ENCODE measurements at regions not wholly inside any gene's neighbourhood (a gene's known extent, or its start where the extent isn't known, plus 50 kb on each side); places are given as distances from the start of the nearest gene placed in this dataset.

- no peaks in the 10 kb centered on the region for H3K9me2 ChIP-seq (ENCODE audit: insufficient read depth)
- no peaks in the 10 kb centered on the region for H3K4me1 ChIP-seq (ENCODE audit: insufficient read depth)
- H3K27me3 ChIP-seq (ENCODE audit: insufficient read depth) = no peaks in the 10 kb centered on the region
- no peaks in the 10 kb centered on the region for H3K36me3 ChIP-seq (ENCODE audit: insufficient read depth)
- no peaks in the 10 kb centered on the region for H3K79me2 ChIP-seq (replicated peaks; ENCODE audit: insufficient read depth)
- Mint-ChIP-seq H3K4me3 (no peak overlapping the region), H3K9me3 (no peaks in the 10 kb centered on the region), H3K27ac (no peak overlapping the region), H3K27me3 (ENCODE audit: insufficient read depth, low read depth, poor library complexity) (peaks cover 2% of the 10 kb centered on the region), H3K36me3 (ENCODE audit: low read depth) (no peaks in the 10 kb centered on the region), H3K4me1 (no peaks in the 10 kb centered on the region)
- ATAC-seq (no peak), DNase-seq (ENCODE audit: low spot score) (no peak)
- H3F3A ChIP-seq (replicated peaks; ENCODE audit: low read depth) = no peaks in the 10 kb centered on the region
- TF ChIP-seq REST (IDR thresholded peaks at IDR 0.05; ENCODE audit: unreplicated experiment) (no peak), NANOG (IDR thresholded peaks at IDR 0.05; ENCODE audit: borderline replicate concordance) (no peak), JUNB (IDR thresholded peaks at IDR 0.05; ENCODE audit: unreplicated experiment) (no peak), ZNF331 (CRISPR knock-in tag; IDR thresholded peaks at IDR 0.05; ENCODE audit: low read depth) (no peak), CREB1 (CRISPR knock-in tag; IDR thresholded peaks at IDR 0.05; ENCODE audit: low read depth) (no peak), EZH2phosphoT487 (IDR thresholded peaks at IDR 0.05; ENCODE audit: unreplicated experiment) (no peak)
- H2AFZ ChIP-seq = no peak overlapping the region
- H3K27ac ChIP-seq (ENCODE audit: low read depth) = no peak overlapping the region
- H3K4me3 ChIP-seq = no peak overlapping the region
- H4K20me1 ChIP-seq (replicated peaks; ENCODE audit: insufficient read depth) = no peaks in the 10 kb centered on the region
- H3K4me2 ChIP-seq = no peak overlapping the region
Measured at GRCh38 chr3:117268318-117268717, 558.7 kb downstream of the TUSC7 start.

- H3K36me3 ChIP-seq (ENCODE audit: insufficient read depth) = no peaks in the 10 kb centered on the region
- no peak overlapping the region for H3K4me2 ChIP-seq
- DNase-seq (ENCODE audit: low spot score) = no peak
- TF ChIP-seq CREB1 (CRISPR knock-in tag; IDR thresholded peaks at IDR 0.05; ENCODE audit: low read depth) (no peak), JUNB (IDR thresholded peaks at IDR 0.05; ENCODE audit: unreplicated experiment) (no peak), ETS1 (IDR thresholded peaks at IDR 0.05) (no peak), ZNF331 (CRISPR knock-in tag; IDR thresholded peaks at IDR 0.05; ENCODE audit: low read depth) (no peak), POLR2AphosphoS5 (IDR thresholded peaks at IDR 0.05; ENCODE audit: low read depth) (no peak), CTCF (conservative IDR thresholded peaks at IDR 0.05; ENCODE audit: low read depth in 2 of 2) (no peak), ZNF114 (CRISPR knock-in tag; IDR thresholded peaks at IDR 0.05) (no peak), NANOG (IDR thresholded peaks at IDR 0.05; ENCODE audit: borderline replicate concordance) (no peak)
Measured at GRCh38 chr3:117272274-117272673, 562.7 kb downstream of the TUSC7 start.

More at GRCh38 chr3:117272274-117272673, 562.7 kb downstream of the TUSC7 start:
- Mint-ChIP-seq H3K4me3 (no peak overlapping the region), H3K9me3 (no peaks in the 10 kb centered on the region), H3K27ac (no peak overlapping the region; the same call in 1 of the 2 replicates), H3K27me3 (ENCODE audit: insufficient read depth, low read depth, poor library complexity) (no peaks in the 10 kb centered on the region), H3K4me1 (peaks cover under 1% of the 10 kb centered on the region; the same call in 2 of the 3 replicates), H3K36me3 (ENCODE audit: low read depth) (no peaks in the 10 kb centered on the region)
- no peak overlapping the region for H3K4me3 ChIP-seq
- no peaks in the 10 kb centered on the region for H3K27me3 ChIP-seq (ENCODE audit: insufficient read depth)
- H2AFZ ChIP-seq = no peak overlapping the region
- no peak for ATAC-seq
- H3K9me2 ChIP-seq (ENCODE audit: insufficient read depth) = no peaks in the 10 kb centered on the region
- H4K20me1 ChIP-seq (replicated peaks; ENCODE audit: insufficient read depth) = no peaks in the 10 kb centered on the region
- no peaks in the 10 kb centered on the region for H3K4me1 ChIP-seq (ENCODE audit: insufficient read depth)
- H3K79me2 ChIP-seq (replicated peaks; ENCODE audit: insufficient read depth) = no peaks in the 10 kb centered on the region
- H3K27ac ChIP-seq (ENCODE audit: low read depth) = no peak overlapping the region
- H3F3A ChIP-seq (replicated peaks; ENCODE audit: low read depth) = no peaks in the 10 kb centered on the region

All from GM23338 (cell line).